ENCODE measurements at regions not wholly inside any gene's neighbourhood (a gene's known extent, or its start where the extent isn't known, plus 50 kb on each side); places are given as distances from the start of the nearest gene placed in this dataset.

DNA sequence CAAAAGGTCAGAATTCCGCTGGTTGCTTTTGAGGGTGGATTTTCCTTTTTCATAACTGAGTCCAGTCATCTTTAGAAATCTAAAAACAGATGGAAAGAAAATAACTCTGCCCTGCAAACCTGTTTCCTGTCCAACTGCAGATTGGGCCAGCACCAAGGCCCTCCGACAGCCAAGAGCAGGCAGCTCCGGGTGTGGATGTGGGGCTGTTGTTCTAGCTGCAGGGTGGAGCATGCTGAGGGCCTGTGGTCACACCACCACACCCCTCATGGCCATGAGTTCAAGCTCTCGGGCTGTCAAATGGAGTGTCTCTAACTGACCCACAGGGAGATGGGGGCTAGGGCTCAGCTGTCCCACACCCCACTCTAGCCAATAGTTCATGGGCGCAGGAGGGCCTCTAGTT is 69.3 kb upstream of the BZW1 start:
- intact Hi-C loops (cut with micrococcal nuclease), result no loop called here
- Mint-ChIP-seq H3K4me1 (ENCODE audit: low read depth) (no peaks in the 10 kb centered on the region), H3K36me3 (ENCODE audit: low read depth) (no peaks in the 10 kb centered on the region), H3K27ac (no peak overlapping the region), H3K4me3 (no peak overlapping the region), H3K9me3 (no peaks in the 10 kb centered on the region), H3K27me3 (ENCODE audit: low read depth) (peaks cover 3% of the 10 kb centered on the region)
- CTCF ChIA-PET, result no interaction called here
- no peak for DNase-seq

DNA sequence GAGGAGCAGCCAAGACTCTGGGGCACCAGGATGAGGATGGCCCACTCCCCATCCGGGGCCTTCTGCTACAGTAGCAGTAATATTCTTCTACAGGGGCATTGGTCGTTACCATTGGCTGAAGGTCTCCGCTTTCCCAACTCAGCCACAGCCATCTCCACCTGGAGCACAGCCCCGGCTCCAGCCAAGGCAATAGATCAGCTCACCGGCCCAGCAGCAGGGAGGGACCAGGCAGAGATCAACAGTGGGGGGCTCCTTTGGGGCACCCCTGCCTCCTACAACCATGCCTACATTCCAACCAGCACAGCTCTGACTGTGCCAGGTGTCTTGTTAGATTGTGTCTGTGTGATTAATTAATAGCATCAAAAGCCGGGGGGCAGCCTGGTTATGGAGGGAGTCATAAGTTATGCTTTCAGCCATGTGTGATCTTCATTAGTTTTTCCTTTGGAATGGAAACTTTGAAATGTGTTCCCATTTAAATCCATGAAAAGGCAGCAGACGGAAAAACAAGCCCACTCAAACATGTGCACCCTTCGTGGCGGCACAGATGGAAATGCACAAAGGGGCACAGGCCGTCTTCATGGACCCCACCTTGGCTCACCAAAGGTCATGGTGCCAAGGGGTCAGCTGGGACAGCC is 68.6 kb upstream of the BZW1 start:
- no peak overlapping the region for H3K27ac Mint-ChIP-seq
- no peak overlapping the region for H3K4me3 Mint-ChIP-seq
- H3K4me1 Mint-ChIP-seq (ENCODE audit: low read depth), result no peaks in the 10 kb centered on the region
- no peaks in the 10 kb centered on the region for H3K27me3 Mint-ChIP-seq (ENCODE audit: low read depth)
- DNase-seq, result no peak
- CTCF ChIA-PET, result no interaction called here
- no peaks in the 10 kb centered on the region for H3K9me3 Mint-ChIP-seq
- intact Hi-C loops (cut with micrococcal nuclease), result no loop called here
- H3K36me3 Mint-ChIP-seq (ENCODE audit: low read depth), result no peaks in the 10 kb centered on the region

DNA sequence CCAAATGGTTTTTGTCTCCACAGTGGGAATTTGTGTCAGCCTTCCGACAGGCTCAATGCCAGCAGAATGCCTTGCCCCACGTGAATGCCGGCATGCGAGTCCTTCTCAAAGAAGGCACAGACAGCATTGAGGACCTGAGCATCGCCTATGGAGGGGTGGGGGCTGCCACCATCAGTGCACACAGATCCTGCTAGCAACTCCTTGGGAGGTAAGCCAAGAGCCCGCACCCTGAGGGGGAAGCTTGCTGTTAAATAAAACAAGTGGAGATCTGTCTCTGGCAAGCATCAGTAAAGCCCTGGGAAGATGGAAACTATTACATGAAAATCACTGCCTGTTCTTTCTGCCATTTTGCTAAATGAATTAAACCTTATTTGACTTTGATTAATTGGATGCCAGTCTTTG is 67.5 kb upstream of the BZW1 start:
- intact Hi-C loops (cut with micrococcal nuclease), result no loop called here
- no peak for DNase-seq
- no peak overlapping the region for H3K4me3 Mint-ChIP-seq
- H3K27ac Mint-ChIP-seq, result no peak overlapping the region
- no peaks in the 10 kb centered on the region for H3K27me3 Mint-ChIP-seq (ENCODE audit: low read depth)
- no peaks in the 10 kb centered on the region for H3K4me1 Mint-ChIP-seq (ENCODE audit: low read depth)
- H3K9me3 Mint-ChIP-seq, result no peaks in the 10 kb centered on the region
- CTCF ChIA-PET, result no interaction called here
- H3K36me3 Mint-ChIP-seq (ENCODE audit: low read depth), result no peaks in the 10 kb centered on the region

DNA sequence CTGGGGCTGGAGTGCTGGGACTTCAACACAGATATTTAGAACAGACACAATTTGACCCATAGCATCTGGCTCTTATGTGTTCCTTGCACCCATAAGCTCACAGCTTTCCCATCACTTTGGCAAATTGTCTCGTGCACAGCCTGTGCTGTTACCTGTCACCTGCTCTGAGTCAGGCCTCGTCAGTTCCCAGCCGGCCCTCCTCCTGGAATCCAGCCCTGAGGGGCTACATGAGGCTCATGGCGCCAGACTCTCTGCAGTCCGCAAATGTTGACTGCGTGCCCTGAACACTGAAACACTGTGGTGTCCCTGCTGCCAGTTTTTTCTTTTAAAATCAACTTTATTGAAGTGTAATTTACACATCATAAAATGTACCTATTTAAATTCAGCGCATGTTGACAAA is 65.4 kb upstream of the BZW1 start:
- Mint-ChIP-seq H3K4me1 (ENCODE audit: low read depth) (no peaks in the 10 kb centered on the region), H3K27ac (no peak overlapping the region), H3K27me3 (ENCODE audit: low read depth) (no peaks in the 10 kb centered on the region), H3K9me3 (no peaks in the 10 kb centered on the region), H3K36me3 (ENCODE audit: low read depth) (no peaks in the 10 kb centered on the region), H3K4me3 (no peak overlapping the region)
- no peak for DNase-seq
- CTCF ChIA-PET, result interaction anchor here (0.6 kb wide), 1 partner anchor 33 kb away, joined by 3 read pairs; no protein-coding TSS in a partner anchor
- intact Hi-C loops (cut with micrococcal nuclease), result no loop called here

DNA sequence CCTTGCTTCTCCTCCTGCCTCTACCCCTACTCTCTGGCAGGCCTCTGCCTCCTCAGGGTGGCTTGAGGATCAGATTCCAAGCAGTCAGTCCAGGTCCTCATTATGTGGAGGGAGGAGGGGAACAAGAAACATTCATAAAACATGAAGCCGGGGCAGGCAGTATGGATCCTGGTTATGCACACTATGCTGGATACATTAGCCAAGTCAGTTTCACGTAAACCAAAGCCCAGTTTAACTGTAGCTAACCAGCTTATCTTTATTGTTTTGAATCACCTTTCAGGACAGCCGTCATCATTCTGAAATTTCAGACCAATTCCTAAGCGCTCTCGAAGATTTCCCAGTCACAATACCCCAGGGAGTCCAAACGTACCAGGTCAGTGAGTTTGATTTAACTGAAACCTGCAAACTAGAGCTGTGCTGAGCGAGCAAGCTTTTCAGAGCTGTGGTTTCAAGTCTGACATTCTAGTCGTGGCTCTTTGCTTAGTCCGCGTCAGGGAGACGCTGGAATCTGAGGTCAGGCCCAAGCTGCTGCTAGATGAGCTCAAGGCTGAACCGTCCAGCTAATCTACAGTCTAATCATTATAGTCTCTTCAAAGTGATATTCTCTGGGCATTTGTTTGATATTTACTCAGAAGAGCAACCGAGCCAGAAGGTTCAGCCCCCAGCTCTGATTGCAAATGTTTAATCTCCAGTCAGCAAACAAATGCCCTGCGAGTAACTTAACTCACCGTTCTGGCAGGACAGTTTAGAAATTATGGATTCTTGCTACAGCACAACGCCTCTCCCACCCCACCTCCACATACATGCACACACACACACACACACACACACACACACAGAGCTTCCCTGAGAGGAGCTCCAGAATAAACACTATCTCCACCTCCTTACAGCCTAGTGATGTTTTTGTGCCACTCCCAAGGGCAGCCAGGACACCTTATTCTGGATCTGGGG is 63.8 kb upstream of the BZW1 start:
- Mint-ChIP-seq H3K4me1 (ENCODE audit: low read depth) (no peaks in the 10 kb centered on the region), H3K9me3 (no peaks in the 10 kb centered on the region), H3K36me3 (ENCODE audit: low read depth) (no peaks in the 10 kb centered on the region), H3K4me3 (no peak overlapping the region), H3K27ac (no peak overlapping the region), H3K27me3 (ENCODE audit: low read depth) (no peaks in the 10 kb centered on the region)
- DNase-seq, result no peak
- intact Hi-C loops (cut with micrococcal nuclease), result no loop called here
- CTCF ChIA-PET, result interaction anchor here (0.6 to 1.7 kb wide), 3 partner anchors 12 to 28 kb away, joined by 3 to 7 read pairs (median 4); no protein-coding TSS in a partner anchor

DNA sequence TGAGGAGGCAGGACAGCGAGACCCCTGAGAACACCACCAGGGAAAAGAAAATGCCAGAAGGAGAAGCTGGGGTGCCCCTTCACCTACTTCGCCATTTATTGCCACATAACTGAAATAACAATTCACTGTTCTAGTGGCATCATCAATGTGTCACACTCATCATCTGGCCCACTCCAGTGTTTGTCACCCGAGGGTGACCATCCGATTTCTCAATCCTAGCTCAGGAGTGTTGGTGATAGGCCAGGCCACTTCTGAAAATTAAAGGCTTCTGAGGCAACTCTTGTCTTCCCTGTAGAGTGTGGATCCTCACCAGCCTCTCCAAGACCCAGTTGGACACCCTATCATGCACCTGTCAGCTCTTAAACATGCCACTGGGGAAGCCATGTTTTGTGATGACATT is 62.9 kb upstream of the BZW1 start:
- no peaks in the 10 kb centered on the region for H3K36me3 Mint-ChIP-seq (ENCODE audit: low read depth)
- intact Hi-C loops (cut with micrococcal nuclease), result no loop called here
- no peak overlapping the region for H3K4me3 Mint-ChIP-seq
- CTCF ChIA-PET, result interaction anchor here (1.4 to 1.7 kb wide), 2 partner anchors 16 to 17 kb away, joined by 3 to 4 read pairs; no protein-coding TSS in a partner anchor
- DNase-seq, result no peak
- no peaks in the 10 kb centered on the region for H3K9me3 Mint-ChIP-seq
- H3K27me3 Mint-ChIP-seq (ENCODE audit: low read depth), result no peaks in the 10 kb centered on the region
- no peaks in the 10 kb centered on the region for H3K4me1 Mint-ChIP-seq (ENCODE audit: low read depth)
- no peak overlapping the region for H3K27ac Mint-ChIP-seq

DNA sequence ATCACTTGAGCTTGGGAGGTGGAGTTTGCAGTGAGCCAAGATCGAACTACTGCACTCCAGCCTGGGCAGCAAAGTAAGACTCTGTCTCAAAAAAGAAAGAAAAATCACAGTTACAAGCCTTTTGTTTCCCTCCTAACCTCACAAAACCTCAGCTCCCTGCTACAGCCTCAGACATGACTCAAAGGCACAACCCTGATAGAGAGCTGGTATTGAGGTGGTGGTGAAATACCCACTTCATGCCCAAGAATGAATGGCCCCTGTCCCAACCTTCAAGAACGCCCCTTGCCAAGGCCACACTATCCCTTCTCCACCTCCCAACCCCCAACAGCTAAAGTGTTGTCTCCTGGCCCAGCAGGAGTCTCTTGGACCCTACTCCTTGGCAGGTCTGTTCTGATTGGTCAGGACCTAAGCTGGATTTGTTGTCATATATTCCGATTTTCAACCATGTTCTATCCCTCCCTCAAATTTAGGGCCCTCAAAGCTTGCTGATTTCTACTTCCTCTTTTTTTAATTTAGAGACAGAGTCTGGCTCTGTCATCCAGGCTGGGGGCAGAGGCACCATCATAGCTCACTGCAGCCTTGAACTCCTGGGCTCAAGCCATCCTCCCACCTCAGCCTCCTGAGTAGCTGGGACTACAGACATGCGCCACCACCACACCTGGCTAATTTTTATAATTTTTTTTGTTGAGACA is 61.9 kb upstream of the BZW1 start:
- no peaks in the 10 kb centered on the region for H3K36me3 Mint-ChIP-seq (ENCODE audit: low read depth)
- intact Hi-C loops (cut with micrococcal nuclease), result no loop called here

DNA sequence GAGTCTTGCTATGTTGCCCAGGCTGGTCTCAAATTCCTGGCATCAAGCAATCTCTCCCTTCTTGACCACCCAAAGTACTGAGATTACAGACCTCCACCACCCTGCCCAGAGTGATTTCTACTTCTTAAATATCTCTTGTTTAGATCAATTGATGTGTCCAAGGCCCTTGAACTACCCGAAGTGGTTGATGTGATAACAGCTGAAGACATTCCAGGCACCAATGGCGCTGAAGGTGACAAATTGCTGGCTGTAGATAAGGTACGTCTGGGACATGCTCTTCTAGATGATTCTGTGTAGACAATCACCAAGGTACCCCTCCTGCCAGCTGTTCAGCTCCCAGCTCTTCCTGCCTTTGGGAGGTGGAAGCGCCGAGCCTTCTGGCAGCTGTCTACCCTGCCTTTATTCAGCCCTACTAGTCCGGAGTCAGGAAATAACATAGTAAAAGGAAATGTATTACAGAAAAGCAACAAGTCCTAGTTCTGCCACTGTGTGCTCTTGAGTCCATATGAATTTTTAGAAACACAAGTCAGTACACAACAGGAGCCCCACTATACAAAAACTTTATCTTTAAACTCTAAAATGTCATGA is 61.3 kb upstream of the BZW1 start:
- H3K27me3 Mint-ChIP-seq (ENCODE audit: low read depth), result no peaks in the 10 kb centered on the region
- H3K9me3 Mint-ChIP-seq, result no peaks in the 10 kb centered on the region
- intact Hi-C loops (cut with micrococcal nuclease), result no loop called here
- no peaks in the 10 kb centered on the region for H3K36me3 Mint-ChIP-seq (ENCODE audit: low read depth)
- H3K27ac Mint-ChIP-seq, result no peak overlapping the region
- CTCF ChIA-PET, result interaction anchor here (1.4 kb wide), 1 partner anchor 15 kb away, joined by 3 read pairs; no protein-coding TSS in a partner anchor
- H3K4me3 Mint-ChIP-seq, result no peak overlapping the region
- H3K4me1 Mint-ChIP-seq (ENCODE audit: low read depth), result peaks cover 5% of the 10 kb centered on the region
- no peak for DNase-seq

More for the DNA sequence above, 61.9 kb upstream of the BZW1 start:
- Mint-ChIP-seq H3K27me3 (ENCODE audit: low read depth) (no peaks in the 10 kb centered on the region), H3K4me1 (ENCODE audit: low read depth) (peaks cover 4% of the 10 kb centered on the region), H3K9me3 (no peaks in the 10 kb centered on the region), H3K4me3 (no peak overlapping the region), H3K27ac (no peak overlapping the region)
- DNase-seq, result no peak
- CTCF ChIA-PET, result interaction anchor here (1.4 kb wide), 1 partner anchor 16 kb away, joined by 3 read pairs; no protein-coding TSS in a partner anchor

DNA sequence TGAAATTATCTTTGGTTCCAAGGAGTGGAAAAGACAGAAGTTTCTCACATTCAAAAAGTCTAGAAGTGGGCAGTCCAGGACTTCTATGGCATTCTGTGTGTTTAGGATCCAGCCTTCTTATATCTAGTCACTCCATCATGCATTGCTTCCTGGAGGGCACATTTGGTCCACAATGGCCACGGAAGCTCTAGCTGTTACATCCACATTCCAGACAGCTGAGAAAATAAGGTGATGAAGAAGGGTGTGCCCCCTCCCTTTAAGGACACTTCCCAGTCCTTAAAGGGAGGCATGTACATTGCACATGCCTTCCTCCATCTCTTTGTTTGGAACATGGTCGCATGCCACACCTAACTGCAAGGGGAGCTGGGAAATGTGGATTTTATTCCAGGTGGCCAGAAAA is 59.9 kb upstream of the BZW1 start:
- no peak overlapping the region for H3K4me3 Mint-ChIP-seq
- DNase-seq, result no peak
- H3K4me1 Mint-ChIP-seq (ENCODE audit: low read depth), result peaks cover 5% of the 10 kb centered on the region
- H3K27ac Mint-ChIP-seq, result no peak overlapping the region
- H3K36me3 Mint-ChIP-seq (ENCODE audit: low read depth), result no peaks in the 10 kb centered on the region
- no peaks in the 10 kb centered on the region for H3K27me3 Mint-ChIP-seq (ENCODE audit: low read depth)
- CTCF ChIA-PET, result interaction anchor here (0.7 kb wide), 1 partner anchor 49 kb away, joined by 3 read pairs; no protein-coding TSS in a partner anchor
- H3K9me3 Mint-ChIP-seq, result no peaks in the 10 kb centered on the region
- intact Hi-C loops (cut with micrococcal nuclease), result no loop called here

DNA sequence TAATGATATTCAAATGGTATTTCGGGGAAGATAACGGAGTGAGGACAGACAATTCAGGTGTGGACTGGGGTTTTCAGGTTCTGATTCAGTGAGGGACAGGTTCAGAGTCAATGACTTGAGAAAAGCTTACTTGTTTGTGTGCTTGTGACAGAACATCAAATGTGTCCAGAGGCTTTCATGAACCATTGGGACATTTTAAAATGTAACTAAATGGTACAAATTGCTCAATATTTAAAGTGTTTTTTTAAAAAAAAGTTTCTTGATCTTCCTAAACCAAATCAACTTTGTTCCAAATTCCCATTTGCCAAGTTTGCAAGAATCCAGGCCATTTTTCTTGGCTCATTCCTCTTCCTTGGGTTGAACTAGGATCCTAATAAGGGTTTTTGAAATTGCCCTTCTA is 59.4 kb upstream of the BZW1 start:
- intact Hi-C loops (cut with micrococcal nuclease), result no loop called here
- CTCF ChIA-PET, result no interaction called here
- DNase-seq, result no peak
- no peak overlapping the region for H3K4me3 Mint-ChIP-seq
- H3K36me3 Mint-ChIP-seq (ENCODE audit: low read depth), result no peaks in the 10 kb centered on the region
- no peak overlapping the region for H3K27ac Mint-ChIP-seq
- no peaks in the 10 kb centered on the region for H3K9me3 Mint-ChIP-seq
- peaks cover 5% of the 10 kb centered on the region for H3K4me1 Mint-ChIP-seq (ENCODE audit: low read depth)
- peaks cover under 1% of the 10 kb centered on the region for H3K27me3 Mint-ChIP-seq (ENCODE audit: low read depth)

DNA sequence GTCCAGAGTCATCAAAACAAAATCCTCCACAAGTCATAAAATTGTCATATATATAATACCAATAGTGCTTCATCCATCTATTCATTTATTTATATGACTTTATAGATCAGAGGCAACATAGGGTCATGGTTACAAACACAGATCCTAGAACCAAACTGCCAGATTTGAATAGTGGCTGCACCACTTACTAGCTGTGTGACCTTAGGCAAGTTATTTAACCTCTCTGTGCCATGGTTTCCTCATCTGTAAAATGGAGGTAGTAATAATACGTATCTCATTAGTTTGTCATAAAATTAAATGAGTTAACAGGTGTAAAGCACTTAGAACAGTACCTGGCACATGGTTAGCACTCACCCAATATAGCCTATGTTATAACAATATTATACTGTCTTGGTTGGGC is 58.9 kb upstream of the BZW1 start:
- intact Hi-C loops (cut with micrococcal nuclease), result no loop called here
- H3K4me1 Mint-ChIP-seq (ENCODE audit: low read depth), result peaks cover 5% of the 10 kb centered on the region
- H3K36me3 Mint-ChIP-seq (ENCODE audit: low read depth), result no peaks in the 10 kb centered on the region
- H3K9me3 Mint-ChIP-seq, result no peaks in the 10 kb centered on the region
- DNase-seq, result no peak
- no peak overlapping the region for H3K4me3 Mint-ChIP-seq
- CTCF ChIA-PET, result no interaction called here
- H3K27ac Mint-ChIP-seq, result no peak overlapping the region
- H3K27me3 Mint-ChIP-seq (ENCODE audit: low read depth), result peaks cover 2% of the 10 kb centered on the region

Measured in activated naive CD4-positive, alpha-beta T cell treated with anti-CD3 and anti-CD28 coated beads for 36 hours (primary cell).